ENCODE measurements at regions not wholly inside any gene's neighbourhood (a gene's known extent, or its start where the extent isn't known, plus 50 kb on each side); places are given as distances from the start of the nearest gene placed in this dataset.

DNA sequence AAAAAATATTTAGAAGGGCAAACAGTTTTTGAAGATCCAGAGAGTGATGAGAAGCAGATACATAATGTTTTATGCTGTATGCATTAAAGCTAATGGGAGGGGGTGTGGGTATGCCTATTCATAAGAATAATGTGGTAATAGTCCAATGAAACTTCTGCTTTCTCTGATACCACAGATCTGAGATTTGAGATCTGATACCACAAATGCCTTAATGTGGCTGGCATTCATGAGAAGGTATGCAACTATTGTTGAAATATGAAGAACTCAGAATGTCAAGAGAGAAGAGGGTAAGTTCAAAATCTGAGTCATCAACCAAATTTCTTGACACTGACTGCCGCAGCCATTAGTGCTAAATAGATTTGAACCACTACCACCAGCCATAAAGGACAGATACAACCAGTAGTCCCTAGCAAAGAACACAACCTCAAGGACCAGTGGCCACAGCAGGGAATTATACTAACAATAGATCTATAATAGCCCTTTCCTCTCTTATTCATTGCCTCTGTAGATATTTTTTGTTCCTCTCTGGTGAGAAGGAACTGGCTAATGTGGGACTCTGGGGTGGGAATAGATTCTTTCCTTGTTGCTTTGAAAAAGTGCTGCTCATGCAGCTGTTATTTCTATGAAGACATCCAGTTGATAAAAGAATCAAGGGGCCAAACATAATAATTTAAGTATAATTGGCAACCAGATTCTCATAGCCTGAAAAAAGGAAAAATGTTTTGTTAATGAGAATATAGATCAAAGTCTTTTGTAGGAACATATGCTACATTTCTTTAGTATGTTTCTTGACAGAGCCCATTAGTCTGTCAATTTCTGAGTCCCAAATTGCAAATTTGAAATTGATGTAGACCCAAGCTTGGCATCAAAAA, 256.5 kb upstream of the ZNF608 start:
- TF ChIP-seq CTCF (conservative IDR thresholded peaks at IDR 0.05; ENCODE audit: low read length) (no peak), EZH2phosphoT487 (IDR thresholded peaks at IDR 0.05; ENCODE audit: borderline replicate concordance, low read depth, low read length) (no peak)
